ENCODE measurements at regions not wholly inside any gene's neighbourhood (a gene's known extent, or its start where the extent isn't known, plus 50 kb on each side); places are given as distances from the start of the nearest gene placed in this dataset.

DNA sequence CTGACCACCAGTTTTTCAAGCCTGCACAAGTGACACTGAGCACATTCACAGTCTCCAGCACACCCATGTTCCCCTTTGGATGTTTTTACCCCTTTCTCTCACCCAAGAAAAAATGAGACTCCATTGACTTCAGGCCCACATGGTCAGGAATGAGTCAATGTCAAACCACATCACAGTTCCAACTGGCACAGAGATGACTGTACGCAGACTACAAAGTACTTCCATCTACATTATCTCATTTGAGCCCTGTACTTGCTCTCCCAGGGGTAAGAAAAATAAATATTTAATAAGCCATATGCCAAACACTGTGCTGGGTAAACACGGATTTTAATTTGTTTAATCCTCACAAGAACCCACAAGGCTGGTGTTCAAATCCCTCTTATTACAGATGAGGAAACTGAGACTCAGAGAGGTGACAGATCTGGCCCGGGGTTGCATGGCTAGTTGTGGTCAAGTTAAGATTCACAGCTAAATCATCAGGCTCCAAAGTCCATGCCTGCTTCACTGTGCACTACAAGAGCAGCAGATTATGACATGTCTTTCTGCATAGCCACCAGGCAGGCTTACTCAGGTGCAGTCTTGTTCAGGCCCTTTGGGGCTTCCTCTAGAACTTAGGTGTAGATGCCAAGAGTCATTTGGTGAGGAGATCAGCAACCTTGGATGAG, 106.1 kb downstream of the TXNL1 start:
- peaks cover 3% of the 10 kb centered on the region for H3K36me3 Mint-ChIP-seq (ENCODE audit: low read depth)
- TF ChIP-seq CTCF (IDR thresholded peaks at IDR 0.05) = no peak
- H3K4me1 Mint-ChIP-seq (ENCODE audit: low read depth) = no peaks in the 10 kb centered on the region
- peaks cover 6% of the 10 kb centered on the region for H3K9me3 Mint-ChIP-seq (ENCODE audit: low read depth)
- no peak overlapping the region for H3K4me3 Mint-ChIP-seq (ENCODE audit: unreplicated experiment)
- peaks cover 4% of the 10 kb centered on the region for H3K27me3 Mint-ChIP-seq (ENCODE audit: low read depth)
- no peak overlapping the region for H3K27ac Mint-ChIP-seq (ENCODE audit: unreplicated experiment)
- no peak for DNase-seq (ENCODE audit: low spot score)

- Mint-ChIP-seq H3K9me3 (ENCODE audit: low read depth) (peaks cover 5% of the 10 kb centered on the region), H3K4me3 (ENCODE audit: unreplicated experiment) (no peak overlapping the region), H3K27me3 (ENCODE audit: low read depth) (no peaks in the 10 kb centered on the region), H3K27ac (ENCODE audit: unreplicated experiment) (no peak overlapping the region), H3K4me1 (ENCODE audit: low read depth) (peaks cover 5% of the 10 kb centered on the region), H3K36me3 (ENCODE audit: low read depth) (peaks cover 5% of the 10 kb centered on the region)
- TF ChIP-seq CTCF (IDR thresholded peaks at IDR 0.05) = no peak
- no peak for DNase-seq (ENCODE audit: low spot score)
These were observed 115.6 kb downstream of the TXNL1 start for GRCh38 chr18:56522816-56523215.

- Mint-ChIP-seq H3K27me3 (ENCODE audit: low read depth) (no peaks in the 10 kb centered on the region), H3K4me1 (ENCODE audit: low read depth) (peaks cover 5% of the 10 kb centered on the region), H3K4me3 (ENCODE audit: unreplicated experiment) (no peak overlapping the region), H3K36me3 (ENCODE audit: low read depth) (no peaks in the 10 kb centered on the region), H3K9me3 (ENCODE audit: low read depth) (no peaks in the 10 kb centered on the region), H3K27ac (ENCODE audit: unreplicated experiment) (no peak overlapping the region)
- TF ChIP-seq CTCF (IDR thresholded peaks at IDR 0.05) = no peak
- no peak for DNase-seq (ENCODE audit: low spot score)
These were observed 117.1 kb downstream of the TXNL1 start for GRCh38 chr18:56521263-56521662.

GRCh38 chr18:56517761-56518160, 120.6 kb downstream of the TXNL1 start:
- no peaks in the 10 kb centered on the region for H3K9me3 Mint-ChIP-seq (ENCODE audit: low read depth)
- peaks cover 3% of the 10 kb centered on the region for H3K4me1 Mint-ChIP-seq (ENCODE audit: low read depth)
- H3K27ac Mint-ChIP-seq (ENCODE audit: unreplicated experiment) = no peak overlapping the region
- no peak for TF ChIP-seq CTCF (IDR thresholded peaks at IDR 0.05)
- DNase-seq (ENCODE audit: low spot score) = no peak
- H3K36me3 Mint-ChIP-seq (ENCODE audit: low read depth) = no peaks in the 10 kb centered on the region
- no peaks in the 10 kb centered on the region for H3K27me3 Mint-ChIP-seq (ENCODE audit: low read depth)
- H3K4me3 Mint-ChIP-seq (ENCODE audit: unreplicated experiment) = no peak overlapping the region

DNA sequence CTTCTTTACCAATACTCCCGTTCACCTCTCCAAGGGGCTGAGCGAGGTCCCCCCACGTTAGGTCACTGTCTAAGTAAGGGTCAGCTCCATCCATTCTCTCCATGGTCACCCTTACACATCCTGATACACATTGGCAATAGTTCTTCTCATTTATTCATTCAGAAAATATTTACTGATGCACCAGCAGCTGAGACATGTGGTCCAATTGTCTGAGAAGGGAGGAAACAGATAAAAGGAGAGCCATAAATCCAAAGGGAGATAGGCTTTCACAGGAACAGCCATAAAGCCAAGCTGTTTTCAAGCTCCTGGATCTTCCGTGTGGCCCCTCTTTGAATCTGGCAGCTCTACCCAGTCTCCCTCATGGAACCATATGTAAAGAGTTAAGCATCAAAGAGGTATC, 121.2 kb downstream of the TXNL1 start:
- H3K4me3 Mint-ChIP-seq (ENCODE audit: unreplicated experiment) = no peak overlapping the region
- no peaks in the 10 kb centered on the region for H3K9me3 Mint-ChIP-seq (ENCODE audit: low read depth)
- no peaks in the 10 kb centered on the region for H3K36me3 Mint-ChIP-seq (ENCODE audit: low read depth)
- no peaks in the 10 kb centered on the region for H3K4me1 Mint-ChIP-seq (ENCODE audit: low read depth)
- H3K27ac Mint-ChIP-seq (ENCODE audit: unreplicated experiment) = no peak overlapping the region
- H3K27me3 Mint-ChIP-seq (ENCODE audit: low read depth) = no peaks in the 10 kb centered on the region
- no peak for DNase-seq (ENCODE audit: low spot score)
- no peak for TF ChIP-seq CTCF (IDR thresholded peaks at IDR 0.05)
